AG10803 (cell line): ENCODE measurements at regions not wholly inside any gene's neighbourhood (a gene's known extent, or its start where the extent isn't known, plus 50 kb on each side); places are given as distances from the start of the nearest gene placed in this dataset.

Source experiments
- DNase-seq: peaks from one replicate; pipeline ENCODE4 v3.0.0; 2010; ENCODE audit warnings: low read depth
- H3K4me3 ChIP-seq: 2 replicates; pipeline ENCODE4 v1.5.1; 2011; ENCODE audit warnings: mild to moderate bottlenecking, low read length, control low read depth
- TF ChIP-seq, protein P1 (sequence below): conservative IDR thresholded peaks from 2 replicates; pipeline ENCODE4 v1.5.1; 2011; ENCODE audit warnings: mild to moderate bottlenecking, low read length, control low read depth, inconsistent platforms

DNA sequence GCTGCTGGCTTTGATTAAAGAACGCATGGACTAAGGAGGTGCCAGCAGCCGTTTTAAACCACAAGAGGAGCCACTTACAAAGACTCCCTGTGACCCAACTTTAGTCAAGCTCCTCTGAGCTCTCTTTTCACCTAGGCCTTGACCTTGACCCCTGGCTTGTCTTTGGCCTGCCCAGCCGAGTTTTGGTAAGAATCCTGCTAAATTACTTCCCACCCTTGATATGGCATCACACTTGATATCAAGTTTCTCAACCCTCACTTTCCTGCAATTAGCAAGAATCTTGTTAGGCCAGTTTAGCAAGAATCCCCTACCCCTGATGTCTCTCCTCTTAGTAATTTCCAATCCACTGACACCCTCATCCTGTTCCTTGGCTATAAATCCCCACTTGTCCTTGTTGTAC is 232.8 kb upstream of the SALL1 start:
- H3K4me3 ChIP-seq: no peak overlapping the region
- no peak for DNase-seq
- TF ChIP-seq, protein P1, sequence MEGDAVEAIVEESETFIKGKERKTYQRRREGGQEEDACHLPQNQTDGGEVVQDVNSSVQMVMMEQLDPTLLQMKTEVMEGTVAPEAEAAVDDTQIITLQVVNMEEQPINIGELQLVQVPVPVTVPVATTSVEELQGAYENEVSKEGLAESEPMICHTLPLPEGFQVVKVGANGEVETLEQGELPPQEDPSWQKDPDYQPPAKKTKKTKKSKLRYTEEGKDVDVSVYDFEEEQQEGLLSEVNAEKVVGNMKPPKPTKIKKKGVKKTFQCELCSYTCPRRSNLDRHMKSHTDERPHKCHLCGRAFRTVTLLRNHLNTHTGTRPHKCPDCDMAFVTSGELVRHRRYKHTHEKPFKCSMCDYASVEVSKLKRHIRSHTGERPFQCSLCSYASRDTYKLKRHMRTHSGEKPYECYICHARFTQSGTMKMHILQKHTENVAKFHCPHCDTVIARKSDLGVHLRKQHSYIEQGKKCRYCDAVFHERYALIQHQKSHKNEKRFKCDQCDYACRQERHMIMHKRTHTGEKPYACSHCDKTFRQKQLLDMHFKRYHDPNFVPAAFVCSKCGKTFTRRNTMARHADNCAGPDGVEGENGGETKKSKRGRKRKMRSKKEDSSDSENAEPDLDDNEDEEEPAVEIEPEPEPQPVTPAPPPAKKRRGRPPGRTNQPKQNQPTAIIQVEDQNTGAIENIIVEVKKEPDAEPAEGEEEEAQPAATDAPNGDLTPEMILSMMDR: no peak

DNA sequence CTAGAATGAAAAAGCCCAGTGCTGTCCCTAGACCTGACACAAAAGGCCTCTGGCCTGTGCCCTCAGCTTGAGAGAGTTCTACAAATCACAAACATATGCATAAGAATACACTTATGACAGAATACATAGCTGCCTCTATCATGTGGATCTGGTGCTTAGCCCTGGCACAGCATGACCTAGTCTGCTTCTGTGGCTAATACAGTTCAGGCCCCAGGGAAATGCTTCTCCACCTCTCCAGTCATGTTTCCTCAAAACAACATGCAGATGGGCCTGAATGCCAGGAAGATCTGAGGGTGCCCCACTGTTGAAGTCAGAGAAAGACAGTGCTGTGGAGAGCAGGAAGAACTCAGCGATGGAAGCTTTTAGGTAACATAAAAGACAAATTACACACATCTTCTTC is 231.9 kb upstream of the SALL1 start:
- no peak for DNase-seq
- no peak overlapping the region for H3K4me3 ChIP-seq
- TF ChIP-seq, protein P1: no peak

DNA sequence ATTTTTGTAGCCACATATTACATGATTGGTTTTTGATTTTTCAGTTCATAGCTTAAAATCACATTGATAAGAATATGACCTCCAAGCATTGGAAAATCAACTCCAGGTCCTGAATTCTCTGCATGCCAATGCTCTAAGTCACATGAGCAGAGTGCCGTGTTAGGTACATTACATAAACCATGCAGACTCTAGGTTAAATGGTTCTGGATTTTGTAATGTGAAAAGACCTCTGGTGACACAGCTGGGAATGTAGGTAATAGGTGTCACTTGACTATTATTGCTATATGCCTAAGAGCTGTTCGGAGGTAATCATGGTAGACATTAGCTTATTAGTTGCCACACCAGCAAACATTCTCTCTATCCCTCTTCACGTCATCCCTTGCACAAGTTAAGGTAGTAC is 231.1 kb upstream of the SALL1 start:
- H3K4me3 ChIP-seq: no peak overlapping the region
- TF ChIP-seq, protein P1: no peak
- DNase-seq: no peak

DNA sequence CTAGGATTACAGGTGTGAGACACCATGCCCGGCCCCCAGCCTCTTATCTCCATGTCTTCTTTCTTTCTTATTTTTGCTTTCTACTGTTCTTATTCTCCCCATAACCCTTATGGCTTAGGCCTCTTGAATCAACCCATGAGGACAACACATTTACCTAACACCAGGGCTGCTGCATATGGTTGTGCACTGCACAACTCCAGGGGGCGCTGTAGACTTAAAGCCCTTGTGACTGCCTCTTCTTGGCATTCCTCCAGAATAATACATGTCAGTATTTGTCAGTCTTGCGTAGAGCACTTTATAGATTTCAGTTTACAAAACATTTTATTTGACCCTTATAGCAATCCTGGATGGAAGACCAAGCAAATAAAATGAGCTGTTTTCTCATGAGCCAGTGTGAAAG is 225.0 kb upstream of the SALL1 start:
- H3K4me3 ChIP-seq: no peak overlapping the region
- no peak for DNase-seq
- TF ChIP-seq, protein P1: no peak

DNA sequence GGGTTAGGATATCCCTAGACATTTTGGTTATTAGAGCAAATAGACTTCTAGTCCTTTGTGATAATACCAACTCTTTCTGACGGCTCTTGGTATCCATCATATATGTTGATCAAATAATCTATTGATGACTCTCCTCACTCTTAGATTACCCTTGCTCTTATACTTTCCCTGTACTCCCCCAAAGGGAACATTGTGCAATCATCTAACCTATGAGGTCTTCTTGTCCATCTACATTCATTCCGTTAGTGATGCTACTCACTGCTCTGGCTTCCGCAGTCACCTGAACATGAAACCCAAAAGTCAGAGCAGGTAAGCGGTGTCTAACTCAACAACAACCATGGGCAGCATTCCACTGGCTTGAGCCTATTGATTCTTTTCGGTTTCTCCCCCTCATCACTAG is 223.7 kb upstream of the SALL1 start:
- TF ChIP-seq, protein P1: no peak
- no peak overlapping the region for H3K4me3 ChIP-seq
- no peak for DNase-seq

DNA sequence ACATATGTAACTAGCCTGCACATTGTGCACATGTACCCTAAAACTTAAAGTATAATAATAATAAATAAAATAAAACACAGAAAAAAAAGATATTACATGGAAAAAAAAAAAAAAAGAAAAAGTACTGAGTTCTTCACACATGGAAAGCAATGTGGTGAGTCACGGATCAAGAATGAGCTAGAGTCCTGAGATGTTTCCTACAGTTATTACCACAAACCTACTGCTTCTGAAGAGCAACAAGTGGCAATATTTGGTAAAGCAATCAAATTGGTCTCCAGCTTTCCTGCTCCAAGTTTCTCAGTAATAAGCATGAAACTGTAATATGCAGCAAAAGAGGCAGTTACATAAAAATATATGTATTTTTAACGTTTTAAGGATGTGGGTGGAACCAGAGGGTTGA is 223.3 kb upstream of the SALL1 start:
- DNase-seq: peak; percentile 93
- H3K4me3 ChIP-seq: no peak overlapping the region
- TF ChIP-seq, protein P1: peak; percentile 43

DNA sequence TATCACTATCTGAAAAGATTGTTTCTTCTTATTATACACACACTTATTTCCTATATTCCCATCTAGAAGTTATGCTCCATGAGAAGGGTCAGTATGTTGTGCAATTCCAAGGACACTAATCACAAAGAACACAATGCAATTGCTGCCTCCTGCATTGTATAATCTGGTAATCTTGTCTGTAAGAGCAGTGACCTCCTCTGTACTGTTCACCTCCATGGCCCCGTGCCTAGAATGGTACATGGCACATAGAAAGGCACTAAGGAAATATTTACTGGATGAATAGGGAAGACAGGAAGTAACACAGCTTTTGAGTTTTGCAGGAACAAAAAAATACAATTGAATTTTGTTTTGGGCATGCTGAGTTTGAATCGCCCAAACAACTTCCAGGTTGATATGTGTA is 214.6 kb upstream of the SALL1 start:
- DNase-seq: no peak
- TF ChIP-seq, protein P1: no peak
- H3K4me3 ChIP-seq: no peak overlapping the region
